NB4 (cell line): ENCODE measurements at regions not wholly inside any gene's neighbourhood (a gene's known extent, or its start where the extent isn't known, plus 50 kb on each side); places are given as distances from the start of the nearest gene placed in this dataset.

Experiments
- CTCF ChIP-seq: IDR thresholded peaks from one replicate; pipeline ENCODE4 v1.5.1; 2012; ENCODE audit warnings: low read depth, low read length
- MYC ChIP-seq: IDR thresholded peaks from 2 replicates; pipeline ENCODE4 v1.6.1; 2011; ENCODE audit warnings: low read depth, low read length

DNA sequence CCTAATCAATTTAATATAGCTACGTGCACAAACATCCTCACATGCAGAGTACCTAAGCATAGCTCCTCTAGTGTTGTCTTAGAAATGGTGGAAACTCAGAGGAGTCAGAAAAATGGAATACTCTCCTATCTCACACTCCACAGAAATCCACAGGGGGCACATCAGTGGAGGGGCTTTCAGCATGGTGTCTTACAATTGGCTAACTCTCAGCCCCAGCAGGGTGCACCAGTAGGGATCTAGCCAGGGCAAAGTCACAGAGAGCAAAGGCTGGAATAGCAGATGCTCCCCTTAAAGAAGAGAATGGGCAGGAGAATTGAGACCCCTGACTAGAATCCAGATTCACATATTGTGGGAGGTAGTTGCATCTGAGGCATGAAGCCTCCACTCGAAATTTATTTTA is 135.7 kb downstream of the MAIP1 start:
- TF ChIP-seq CTCF: no peak
- no peak for TF ChIP-seq MYC
